ENCODE measurements at regions not wholly inside any gene's neighbourhood (a gene's known extent, or its start where the extent isn't known, plus 50 kb on each side); places are given as distances from the start of the nearest gene placed in this dataset.

DNA sequence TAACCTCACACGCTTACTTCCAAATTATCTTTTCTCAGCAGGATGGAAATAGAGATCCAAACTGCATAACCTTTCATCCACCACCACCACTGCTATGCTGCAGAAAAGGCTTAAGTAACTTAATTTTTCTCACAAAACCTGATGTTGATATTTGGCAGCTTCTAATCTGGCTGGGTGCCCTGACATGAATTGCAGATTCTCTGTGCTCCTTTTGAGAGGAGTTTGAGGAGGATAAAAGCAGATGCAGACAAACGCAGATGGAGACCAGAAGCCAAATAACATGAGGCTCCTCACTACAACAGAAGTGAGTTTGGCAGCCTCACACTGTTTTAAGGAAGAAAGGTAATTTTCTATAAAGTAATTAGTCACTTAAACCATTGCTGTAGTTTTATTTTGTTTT is 646.2 kb upstream of the ATXN8OS start:
- TF ChIP-seq, protein P1, sequence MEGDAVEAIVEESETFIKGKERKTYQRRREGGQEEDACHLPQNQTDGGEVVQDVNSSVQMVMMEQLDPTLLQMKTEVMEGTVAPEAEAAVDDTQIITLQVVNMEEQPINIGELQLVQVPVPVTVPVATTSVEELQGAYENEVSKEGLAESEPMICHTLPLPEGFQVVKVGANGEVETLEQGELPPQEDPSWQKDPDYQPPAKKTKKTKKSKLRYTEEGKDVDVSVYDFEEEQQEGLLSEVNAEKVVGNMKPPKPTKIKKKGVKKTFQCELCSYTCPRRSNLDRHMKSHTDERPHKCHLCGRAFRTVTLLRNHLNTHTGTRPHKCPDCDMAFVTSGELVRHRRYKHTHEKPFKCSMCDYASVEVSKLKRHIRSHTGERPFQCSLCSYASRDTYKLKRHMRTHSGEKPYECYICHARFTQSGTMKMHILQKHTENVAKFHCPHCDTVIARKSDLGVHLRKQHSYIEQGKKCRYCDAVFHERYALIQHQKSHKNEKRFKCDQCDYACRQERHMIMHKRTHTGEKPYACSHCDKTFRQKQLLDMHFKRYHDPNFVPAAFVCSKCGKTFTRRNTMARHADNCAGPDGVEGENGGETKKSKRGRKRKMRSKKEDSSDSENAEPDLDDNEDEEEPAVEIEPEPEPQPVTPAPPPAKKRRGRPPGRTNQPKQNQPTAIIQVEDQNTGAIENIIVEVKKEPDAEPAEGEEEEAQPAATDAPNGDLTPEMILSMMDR (IDR thresholded peaks at IDR 0.05), result no peak
- TF ChIP-seq POLR2A (IDR thresholded peaks at IDR 0.05), result no peak
